RCC 7860 (cell line): ENCODE measurements at regions not wholly inside any gene's neighbourhood (a gene's known extent, or its start where the extent isn't known, plus 50 kb on each side); places are given as distances from the start of the nearest gene placed in this dataset.

Experiments used
- DNase-seq: peaks from one replicate; pipeline ENCODE4 v3.0.0-alpha.2; 2015; ENCODE audit warnings: low spot score
- FAIRE-seq: peaks from 2 replicates; lab custom pipeline; 2012; peaks lifted over from hg19 to GRCh38; lab: Jason Lieb, UNC

DNA sequence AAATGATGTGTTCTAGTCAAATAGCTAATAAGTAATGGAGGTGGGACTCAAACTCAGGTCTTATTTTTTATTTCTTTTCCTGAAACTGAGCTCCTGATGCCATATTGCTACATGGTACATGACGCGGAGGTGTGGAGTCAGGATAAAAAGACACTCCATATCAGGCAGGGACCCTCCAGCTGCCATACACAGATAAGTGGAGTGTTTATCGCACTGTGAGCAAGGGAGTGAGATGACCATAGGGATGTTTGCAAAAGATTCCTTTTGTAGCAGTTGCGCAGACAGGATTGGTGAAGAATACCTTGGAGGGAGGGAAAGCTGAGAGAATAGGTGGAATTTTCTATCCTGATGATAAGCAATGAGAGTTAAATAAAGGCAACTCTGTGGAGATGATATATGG lies 657.2 kb downstream of the RNF144A start:
- DNase-seq (no peak), FAIRE-seq (no peak)

DNA sequence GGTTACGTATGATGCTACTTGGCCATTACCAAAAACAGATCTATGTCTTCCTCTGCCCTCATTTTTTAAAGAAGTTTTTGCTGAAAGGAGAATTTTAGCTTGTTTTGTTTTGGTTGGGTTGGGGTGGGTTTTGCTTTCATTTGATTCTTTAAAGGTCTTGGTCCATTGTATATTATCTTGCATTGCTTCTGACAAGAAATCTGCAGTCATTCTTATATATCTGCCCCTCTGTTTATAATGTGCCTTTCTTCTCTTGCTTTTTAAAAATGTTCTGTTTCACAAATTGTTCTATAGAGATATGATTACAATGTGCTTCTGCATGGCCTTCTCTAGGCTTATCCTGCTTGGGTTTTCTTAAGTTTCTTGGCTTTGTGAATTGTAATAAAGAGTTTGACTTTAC lies 660.6 kb downstream of the RNF144A start:
- no peak for FAIRE-seq
- no peak for DNase-seq

DNA sequence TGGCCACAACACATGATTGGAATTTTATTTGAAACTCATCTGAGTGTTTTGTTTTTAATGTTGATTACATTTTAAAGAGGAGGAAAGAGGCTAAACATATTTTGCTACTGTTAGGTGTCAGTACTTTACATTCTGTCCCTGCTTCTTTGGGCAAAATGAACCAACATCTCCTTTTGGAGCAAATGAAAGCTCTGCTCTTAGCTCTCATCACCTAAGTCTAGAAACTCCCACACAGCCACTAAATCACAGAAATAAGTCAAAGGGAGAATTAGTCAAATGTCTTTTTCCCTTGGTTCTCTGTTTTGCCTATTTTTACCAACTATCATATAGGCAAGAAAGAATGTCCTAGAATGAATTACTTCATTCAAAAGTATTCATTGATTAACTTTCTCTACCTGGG lies 666.8 kb downstream of the RNF144A start:
- FAIRE-seq = no peak
- no peak for DNase-seq

DNA sequence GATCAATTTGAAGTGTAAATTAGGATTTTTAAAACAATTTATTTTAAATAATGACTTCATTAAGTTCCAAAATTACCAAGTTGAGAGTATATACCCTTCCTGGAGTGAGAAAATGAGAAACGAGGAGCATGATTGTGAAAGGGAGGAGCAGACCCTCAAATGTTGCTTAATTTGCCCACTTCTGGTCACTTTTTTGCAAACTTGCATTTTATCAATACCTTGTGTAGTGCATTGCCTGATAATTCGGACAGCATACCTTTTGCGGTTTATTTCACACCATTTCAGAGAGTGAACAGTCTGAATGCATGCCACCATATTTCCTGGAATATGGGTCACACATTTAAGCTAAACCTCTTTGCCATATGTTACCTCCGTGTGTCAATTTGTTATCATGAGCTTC lies 669.7 kb downstream of the RNF144A start:
- FAIRE-seq = no peak

DNA sequence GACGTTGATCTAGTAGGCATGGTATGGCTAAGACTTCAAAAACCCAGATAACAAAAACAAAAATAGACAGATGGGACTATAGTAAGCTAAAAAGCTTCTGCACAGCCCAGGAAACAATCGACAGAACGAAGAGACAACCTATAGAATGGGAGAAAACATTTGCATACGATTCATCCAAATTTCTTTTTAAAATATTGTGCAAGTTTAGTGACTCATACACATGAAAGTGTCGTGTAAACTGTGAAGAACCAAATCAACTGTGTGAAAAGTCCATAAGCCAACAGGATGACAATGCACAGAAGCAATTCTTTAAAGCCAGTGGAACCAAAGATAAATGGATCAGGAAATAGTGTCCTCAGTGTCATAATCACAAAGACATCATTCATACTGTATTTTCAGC lies 671.1 kb downstream of the RNF144A start:
- FAIRE-seq = no peak
- DNase-seq = no peak

More for the DNA sequence above, 669.7 kb downstream of the RNF144A start:
- DNase-seq = no peak

DNA sequence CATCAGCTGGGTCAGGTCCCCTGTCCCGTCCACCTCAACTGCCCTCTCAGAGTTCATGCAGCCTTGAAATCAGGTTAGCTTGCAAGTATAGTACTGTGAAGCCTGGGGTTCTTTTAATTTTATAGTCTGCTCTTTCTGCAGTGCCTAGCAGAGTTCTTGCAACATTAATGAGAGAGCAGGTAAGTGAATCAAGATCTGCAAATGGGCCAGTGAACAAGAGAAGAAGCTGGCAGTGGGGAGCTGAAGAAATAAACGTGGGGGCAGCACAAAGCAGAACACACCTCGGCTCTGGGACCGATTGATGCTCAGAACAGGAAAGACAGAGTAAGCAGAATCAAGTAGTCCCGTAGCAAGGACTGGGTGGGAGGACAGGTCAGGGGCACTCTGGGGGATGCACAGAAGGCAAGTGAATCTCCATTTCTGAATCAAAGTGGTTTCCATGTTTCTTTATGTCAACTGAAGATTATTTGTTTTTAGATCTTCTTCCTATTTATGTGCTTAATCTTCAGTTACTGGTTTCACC lies 675.5 kb downstream of the RNF144A start:
- no peak for FAIRE-seq

DNA sequence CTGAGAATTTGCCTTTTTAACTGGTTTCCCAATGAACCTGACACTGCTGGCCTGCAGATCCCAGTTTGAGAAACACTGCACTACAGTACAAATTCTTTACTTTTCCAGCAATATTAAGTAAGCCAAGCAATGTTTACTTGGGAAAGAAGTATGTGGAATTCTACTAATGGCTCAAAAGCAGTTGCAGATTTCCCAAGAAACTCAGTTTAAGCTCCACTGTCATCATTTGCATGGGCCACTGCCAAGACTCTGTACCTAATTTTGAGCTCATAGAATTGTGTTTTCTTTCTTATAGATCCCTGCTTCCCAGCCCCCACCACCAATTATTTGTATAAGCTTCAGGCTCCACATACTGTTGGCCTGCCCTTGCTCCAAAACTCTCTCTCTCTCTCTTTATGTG lies 676.1 kb downstream of the RNF144A start:
- no peak for FAIRE-seq
- no peak for DNase-seq

More for the DNA sequence above, 675.5 kb downstream of the RNF144A start:
- no peak for DNase-seq

DNA sequence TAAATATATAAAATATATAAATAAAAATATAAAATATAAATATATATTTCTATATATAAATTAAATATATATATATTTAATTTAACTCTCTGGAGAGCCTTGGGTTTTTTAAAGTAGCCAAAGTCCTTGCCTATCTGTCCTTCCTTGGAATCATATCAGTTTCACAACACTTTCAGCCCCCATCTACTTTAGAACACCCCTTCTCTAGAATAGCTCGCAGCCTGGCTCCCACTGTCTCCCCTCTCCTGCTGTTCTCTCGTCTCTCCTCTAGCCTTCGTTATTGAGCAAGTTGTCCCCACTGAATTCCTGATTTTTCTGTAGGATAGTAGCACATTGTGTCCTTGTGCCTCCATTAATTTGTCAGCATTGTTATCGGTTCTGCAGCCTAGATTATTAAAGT lies 677.0 kb downstream of the RNF144A start:
- DNase-seq = no peak
- FAIRE-seq = no peak

DNA sequence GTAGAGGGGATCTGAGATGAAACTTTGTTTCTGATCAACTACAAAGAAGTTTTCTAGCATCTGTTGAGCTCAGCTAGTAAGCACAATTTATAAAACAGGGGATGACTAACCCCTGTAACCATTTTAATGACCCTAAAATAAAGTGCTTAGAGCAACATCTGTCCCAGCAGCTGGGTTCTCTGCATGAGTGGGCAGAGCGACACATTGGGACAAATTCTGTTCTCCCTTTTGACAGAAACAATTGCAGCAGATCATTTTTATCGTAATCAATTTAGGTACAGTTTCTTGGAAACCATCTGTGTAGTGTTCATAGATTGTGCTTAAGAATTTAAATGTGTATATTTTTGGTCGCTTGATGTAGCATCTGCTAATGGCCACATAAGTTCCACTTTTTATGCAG lies 678.0 kb downstream of the RNF144A start:
- FAIRE-seq = no peak
- DNase-seq = no peak

DNA sequence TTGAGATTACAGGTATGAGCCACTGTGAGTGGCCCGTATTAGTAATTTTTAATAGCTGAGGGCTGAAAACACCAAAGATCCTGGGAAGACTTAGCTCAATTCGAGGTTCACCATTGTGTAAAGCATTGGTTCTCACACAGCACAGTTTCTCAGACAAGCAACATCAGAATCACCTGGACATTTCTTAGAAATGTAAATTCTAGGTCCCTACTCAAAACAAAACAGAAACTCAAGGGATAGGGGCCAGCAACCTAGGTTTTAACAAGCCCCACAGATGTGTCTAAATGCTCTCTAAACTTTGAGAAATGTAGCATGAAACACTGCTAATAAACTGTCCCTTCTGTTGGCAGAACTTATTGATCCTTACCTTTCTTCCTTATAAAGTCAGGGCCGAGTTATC lies 681.2 kb downstream of the RNF144A start:
- FAIRE-seq (no peak), DNase-seq (no peak)

DNA sequence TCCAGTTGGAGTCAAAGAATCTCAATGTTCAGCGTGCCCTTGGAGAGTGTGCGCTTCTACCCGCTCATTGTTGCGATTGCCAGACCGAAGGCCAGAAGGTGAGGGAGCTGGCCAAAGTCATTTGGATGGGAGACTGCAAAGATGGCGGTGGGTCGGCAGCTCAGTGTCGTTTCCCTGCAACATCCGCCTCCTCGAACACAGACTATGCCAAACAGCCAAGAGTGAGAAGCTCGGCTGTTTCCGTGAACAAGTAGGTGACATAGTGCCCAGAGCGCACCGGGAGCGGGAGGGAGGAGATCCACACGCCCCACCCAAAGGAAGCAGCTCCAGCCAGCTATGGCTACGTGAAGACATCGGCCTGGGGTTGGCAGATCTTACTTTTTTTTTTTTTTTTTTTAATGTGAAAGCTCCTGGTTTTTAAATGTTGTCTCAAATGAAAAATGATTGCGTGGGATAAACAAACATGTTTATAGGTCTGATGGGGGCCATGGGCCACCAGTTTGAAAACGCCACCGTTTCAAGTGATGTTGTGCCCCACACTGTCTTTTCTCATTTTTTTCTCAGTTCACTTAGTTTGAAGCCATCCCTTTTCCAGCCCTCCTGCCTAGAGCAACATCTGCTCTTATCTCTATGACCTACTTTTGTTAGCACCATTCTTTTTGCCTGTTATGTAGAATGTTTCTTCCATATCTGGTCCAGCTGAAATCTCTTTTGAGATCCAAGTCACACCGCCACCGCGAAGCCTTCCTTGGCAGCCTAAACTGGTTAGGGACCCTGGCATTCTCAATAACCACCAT lies 682.4 kb downstream of the RNF144A start:
- DNase-seq (no peak), FAIRE-seq (no peak)

DNA sequence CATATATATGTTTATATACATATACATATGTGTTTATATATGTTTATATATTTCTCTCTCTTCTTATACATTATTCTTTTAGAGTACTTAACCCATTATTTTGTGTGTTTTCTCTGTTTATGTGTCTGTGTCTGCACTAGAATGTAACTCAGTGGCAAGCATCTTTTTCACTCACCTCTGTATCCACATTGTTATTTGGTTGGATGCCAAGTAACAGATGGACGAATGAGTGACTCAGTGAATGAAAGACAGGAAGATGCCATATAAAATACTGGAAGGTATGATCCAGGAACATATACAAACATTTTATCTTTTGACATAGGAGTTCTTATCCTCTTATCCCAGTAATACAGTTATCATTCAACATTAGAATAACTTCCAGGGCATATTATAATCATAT lies 684.8 kb downstream of the RNF144A start:
- no peak for FAIRE-seq
- DNase-seq = no peak

DNA sequence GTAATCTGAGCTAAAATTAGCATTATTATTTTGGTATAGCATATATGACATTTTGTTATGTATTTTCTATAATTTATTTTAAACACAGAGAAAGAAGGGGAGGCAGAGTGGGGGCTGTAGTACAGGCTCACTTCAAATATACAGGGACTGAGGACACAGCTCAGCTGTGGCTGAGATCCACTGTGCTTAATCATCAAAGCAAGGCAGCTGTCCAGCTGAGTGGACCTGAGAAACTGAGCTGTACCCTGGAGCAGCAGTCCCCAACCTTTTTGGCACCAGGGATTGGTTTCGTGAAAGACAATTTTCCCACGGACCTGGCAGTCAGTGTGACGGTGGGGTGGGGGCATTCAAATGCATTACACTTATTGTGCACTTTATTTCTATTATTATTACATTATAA lies 687.2 kb downstream of the RNF144A start:
- no peak for DNase-seq
- FAIRE-seq = no peak

DNA sequence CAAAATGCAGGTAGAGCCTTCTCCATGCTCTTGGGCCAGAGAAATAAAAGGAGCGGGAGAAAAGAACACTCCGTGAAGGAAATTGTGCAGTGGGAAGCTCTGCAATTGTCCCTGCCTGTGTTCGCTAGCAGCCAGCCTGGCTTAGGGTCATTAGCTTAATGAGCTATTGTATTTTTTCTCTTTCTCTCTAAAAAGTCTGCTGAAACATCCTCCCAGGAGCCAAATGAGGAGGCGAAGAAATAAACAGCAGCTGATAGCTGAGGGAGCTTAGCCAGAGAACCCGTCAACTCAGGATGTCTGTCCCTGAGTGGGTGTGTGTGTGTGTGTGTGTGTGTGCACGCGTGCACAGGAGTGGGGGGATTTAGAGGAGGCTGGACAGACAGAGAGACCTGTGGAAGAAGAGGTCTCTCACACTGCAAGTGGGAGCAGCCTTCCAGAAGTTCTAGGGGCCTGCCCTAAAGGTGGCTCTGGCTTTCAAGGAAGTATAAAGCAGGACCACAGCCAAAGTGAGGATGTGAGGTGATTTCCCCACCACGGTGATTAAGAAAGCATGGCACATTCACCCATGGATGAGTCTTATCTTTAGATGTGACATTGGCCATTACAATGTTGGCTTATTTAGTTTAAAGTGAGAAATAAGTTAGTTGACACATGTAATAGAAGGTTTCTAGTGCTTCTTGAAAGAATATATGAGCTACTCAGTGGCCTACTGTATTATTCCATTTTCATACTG lies 690.4 kb downstream of the RNF144A start:
- no peak for FAIRE-seq
- no peak for DNase-seq

DNA sequence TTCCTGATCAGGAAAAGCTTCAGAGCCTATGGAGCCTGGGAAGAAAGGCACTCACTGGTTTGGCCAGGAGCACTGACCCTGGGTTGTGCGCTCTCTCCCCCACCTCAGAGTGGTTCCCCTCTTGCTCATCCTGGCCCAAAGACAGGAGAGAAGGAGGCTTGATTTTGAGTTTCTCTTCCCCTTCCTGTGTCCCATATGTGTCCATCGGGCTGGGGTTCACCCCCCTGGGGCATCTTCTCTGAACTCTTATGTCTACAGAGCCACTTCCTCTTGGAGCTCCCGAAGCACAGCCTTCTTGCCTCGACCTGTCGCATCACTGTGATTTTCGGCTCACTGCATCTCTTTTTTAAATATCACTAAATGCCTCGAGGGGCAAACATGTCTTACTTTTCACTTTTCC lies 692.3 kb downstream of the RNF144A start:
- FAIRE-seq (no peak), DNase-seq (no peak)

DNA sequence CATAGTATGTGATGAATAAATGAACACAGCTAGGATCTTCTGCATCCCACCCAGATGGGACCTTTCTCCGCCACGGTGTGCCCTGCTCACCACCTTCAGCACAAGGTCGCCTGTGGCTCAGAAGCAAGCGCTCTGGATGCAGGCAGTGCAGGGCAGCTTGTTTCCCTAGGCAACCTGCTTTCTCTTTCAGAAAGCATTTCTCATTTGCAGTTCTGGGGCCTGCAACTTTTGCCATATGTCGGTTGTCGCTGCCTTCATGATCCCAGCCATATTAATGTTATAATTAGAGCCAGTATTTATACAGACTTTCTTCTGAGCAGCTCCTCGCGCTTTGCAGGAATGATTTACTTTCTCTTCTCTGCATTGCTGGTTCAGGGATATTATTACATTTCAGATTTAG lies 692.8 kb downstream of the RNF144A start:
- no peak for FAIRE-seq

DNA sequence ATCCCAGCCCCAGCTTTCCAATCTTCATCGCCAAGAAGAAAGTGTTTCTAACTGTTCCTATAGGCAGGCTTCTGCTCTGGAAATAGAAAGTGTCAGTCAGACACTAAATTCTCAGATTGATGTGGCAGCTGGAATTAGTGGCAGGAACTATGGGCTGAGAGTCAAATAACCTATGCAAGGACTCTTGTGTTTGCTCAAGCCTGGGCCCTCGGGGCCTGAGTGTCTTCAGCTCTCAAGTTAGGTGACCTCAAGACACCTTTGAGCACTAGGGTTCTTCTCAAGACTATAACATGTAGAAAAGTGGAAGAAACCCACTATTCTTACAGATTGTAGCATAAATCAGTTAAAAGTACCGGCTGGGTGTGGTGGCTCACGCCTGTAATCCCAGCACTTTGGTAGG lies 694.5 kb downstream of the RNF144A start:
- no peak for DNase-seq
- no peak for FAIRE-seq

More for the DNA sequence above, 692.8 kb downstream of the RNF144A start:
- no peak for DNase-seq

DNA sequence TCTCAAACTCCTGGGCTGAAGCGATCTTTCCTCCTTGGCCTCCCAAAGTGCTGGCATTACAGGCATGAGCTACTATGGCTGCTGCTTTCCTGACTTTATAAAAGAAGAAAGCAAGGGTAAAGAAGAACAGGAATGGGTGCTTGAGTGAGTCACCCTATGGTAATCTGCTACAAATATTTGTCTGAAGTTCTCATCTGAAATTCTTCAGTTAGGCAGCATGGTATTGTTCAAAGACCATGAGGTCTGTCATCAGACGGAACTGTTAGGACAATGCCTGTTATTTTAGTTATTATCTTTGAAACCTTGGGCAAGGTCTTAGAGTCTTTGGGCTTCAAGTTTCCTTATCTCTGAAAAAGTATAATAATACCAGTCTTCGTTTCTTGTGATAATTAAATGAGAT lies 695.8 kb downstream of the RNF144A start:
- no peak for DNase-seq
- no peak for FAIRE-seq

DNA sequence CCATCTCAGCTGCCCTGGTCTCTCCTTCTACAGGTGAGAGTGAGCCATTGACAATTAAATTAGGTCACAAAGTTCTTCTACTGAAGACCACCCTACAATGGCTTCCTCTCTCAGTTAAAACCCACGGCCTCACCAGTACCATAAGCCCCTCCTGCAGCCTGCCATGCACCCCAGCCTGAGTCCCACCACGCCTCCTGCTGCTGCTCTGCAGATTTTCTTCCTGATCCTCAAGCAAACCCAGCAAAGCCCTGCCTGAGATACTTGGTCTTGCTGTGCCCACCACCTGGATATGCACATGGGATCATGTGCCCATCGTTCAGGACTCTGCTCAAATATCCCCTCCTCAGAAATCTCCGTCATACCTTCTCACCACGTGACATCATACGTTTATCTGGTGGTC lies 696.6 kb downstream of the RNF144A start:
- FAIRE-seq = no peak
- DNase-seq = no peak

DNA sequence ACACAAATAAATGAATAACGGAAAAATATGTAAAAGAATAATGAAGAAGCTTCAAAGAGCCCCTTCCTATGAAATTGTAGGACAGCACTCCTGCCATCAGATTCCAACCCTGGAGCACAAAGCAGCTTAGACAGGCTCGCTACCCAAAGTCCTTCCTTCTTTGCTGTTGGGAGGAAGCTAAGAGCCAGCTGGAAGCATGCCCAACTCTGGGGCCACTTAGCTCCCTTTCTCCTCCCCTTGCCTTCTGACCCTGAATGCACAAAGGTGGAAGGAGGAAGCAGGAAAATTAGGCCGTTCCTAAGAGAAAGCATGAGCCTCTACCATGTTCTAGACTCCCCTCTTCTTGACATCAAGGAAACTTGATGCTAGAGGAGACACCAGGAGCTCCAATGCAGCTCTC lies 700.8 kb downstream of the RNF144A start:
- DNase-seq = no peak
- FAIRE-seq = no peak

DNA sequence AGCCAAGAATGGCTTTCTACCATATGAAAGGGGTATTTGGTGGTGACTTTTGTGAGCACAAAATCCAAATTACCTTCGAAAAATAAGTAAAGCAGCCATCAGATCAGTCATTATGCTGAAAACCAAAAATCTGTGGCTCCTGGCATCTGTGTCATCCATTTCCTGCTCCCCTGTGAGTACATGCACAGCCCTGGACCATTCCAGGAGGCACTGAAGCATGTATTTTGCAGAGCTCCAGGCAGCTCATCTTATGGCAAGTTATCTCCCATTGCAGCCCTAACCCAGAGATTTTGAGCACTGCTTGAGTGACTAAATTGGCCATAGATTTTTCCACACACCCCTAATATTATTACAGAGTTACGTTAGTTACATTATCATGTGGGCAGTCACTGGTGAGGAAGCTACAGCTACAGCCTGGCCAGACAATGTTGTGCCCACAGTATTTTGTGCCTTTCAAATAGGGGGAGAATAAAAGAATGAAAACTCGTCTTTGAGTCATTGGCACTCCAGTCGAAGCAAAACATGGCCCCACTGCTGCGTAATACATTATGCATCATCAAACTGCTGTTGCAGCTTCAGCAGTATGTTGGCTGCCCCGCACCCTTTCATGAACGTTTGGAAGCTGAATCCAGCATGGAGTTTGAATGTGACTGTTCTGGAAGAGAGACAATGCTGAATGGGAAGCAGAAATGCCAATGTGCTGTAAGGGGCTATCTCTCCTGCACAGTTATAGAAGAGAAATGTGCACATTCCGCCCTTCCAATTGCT lies 702.2 kb downstream of the RNF144A start:
- DNase-seq (no peak), FAIRE-seq (no peak)
